Prostate gland (tissue), 2 donors: ENCODE measurements at regions not wholly inside any gene's neighbourhood (a gene's known extent, or its start where the extent isn't known, plus 50 kb on each side); places are given as distances from the start of the nearest gene placed in this dataset. TPM values are rescaled to one million over a fixed set of nuclear protein-coding genes. Genes with fewer than 3 reads are reported as not detected.

ENCODE experiments used
- DNase-seq: peaks from one replicate; pipeline ENCODE4 v3.0.0-alpha.2; 2019; ENCODE audit warnings: low spot score
- H3K27ac ChIP-seq, 2 donors: fragments of 200-600 bp; sonication (generic); 2 replicates each; pipeline ENCODE4 v1.5.1; 2017 to 2019
- H3K27me3 ChIP-seq: fragments of 200-600 bp; sonication (generic); replicated peaks from 2 replicates; pipeline ENCODE4 v1.5.1; 2019; ENCODE audit not compliant: insufficient read depth
- H3K36me3 ChIP-seq, 2 donors: fragments of 200-600 bp; sonication (generic); 1 replicate in 1 of 2; 2 replicates in 1 of 2; pipeline versions ENCODE4 v1.5.1 to v1.8.1; 2017 to 2019
- H3K4me1 ChIP-seq: fragments of 200-600 bp; sonication (generic); replicated peaks from 2 replicates; pipeline ENCODE4 v1.5.1; 2019
- H3K4me3 ChIP-seq, 2 donors: fragments of 200-600 bp; sonication (generic); 2 replicates each; pipeline ENCODE4 v1.5.1; 2017 to 2019
- H3K9me3 ChIP-seq: fragments of 200-600 bp; sonication (generic); 2 replicates; pipeline ENCODE4 v1.5.1; 2017
- CTCF ChIP-seq, 4 experiments: fragments of 200-600 bp in 2 of 4; fragments of 450-650 bp in 2 of 4; sonication (generic) in 2 of 4; IDR thresholded peaks; 1 replicate in 3 of 4; 2 replicates in 1 of 4; pipeline ENCODE4 v1.5.1; 2016 to 2019; ENCODE audit warnings: antibody characterized with exemption in 4 of 4, mild to moderate bottlenecking in 2 of 4, moderate library complexity in 2 of 4
- POLR2A ChIP-seq: fragments of 450-650 bp; IDR thresholded peaks from one replicate; pipeline ENCODE4 v1.6.1; 2016; ENCODE audit warnings: antibody characterized with exemption, mild to moderate bottlenecking
- POLR2AphosphoS5 ChIP-seq: sonication (generic); formaldehyde crosslinking; IDR thresholded peaks from one replicate; pipeline ENCODE4 v1.6.1; 2017; ENCODE audit warnings: antibody characterized with exemption
- WGBS: methylation state at CpG from one replicate; pipeline ENCODE4 v1.1.5; 2018; 5-methylcytosine and 5-hydroxymethylcytosine counted together
- intact Hi-C: fragments of 100-400 bp; cut with DNase I; formaldehyde crosslinking; loops from one replicate; pipeline ENCODE4 v1.14.2; 2022
- microRNA-seq: library from miRNA; unstranded; fragments of <30 nt; microRNA quantifications from one replicate; pipeline ENCODE4, GENCODE V29; 2016
- small RNA-seq, 2 donors: library from RNA; depleted of rRNA; stranded (forward); fragments of <200 nt; gene quantifications; one replicate each; pipeline ENCODE3, GENCODE V24; 2016

GRCh38 chr2:10252224-10252623 lies 50.5 kb upstream of the HPCAL1 start:
- no peak for TF ChIP-seq CTCF (IDR thresholded peaks at IDR 0.05)
- TF ChIP-seq POLR2AphosphoS5 = no peak
- TF ChIP-seq POLR2A = no peak
- intact Hi-C loops = no loop called here
- 93% methylated on average over 2 of the region's 2 CpGs for WGBS

GRCh38 chr2:10252661-10253060 lies 50.0 kb upstream of the HPCAL1 start:
- Histone ChIP-seq H3K4me3 (no peak overlapping the region), H3K4me1 (no peaks in the 10 kb centered on the region), H3K27me3 (no peaks in the 10 kb centered on the region), H3K36me3 (no peaks in the 10 kb centered on the region), H3K9me3 (no peaks in the 10 kb centered on the region), H3K27ac (no peak overlapping the region)
- intact Hi-C loops = no loop called here
- no peak for DNase-seq
- no peak for TF ChIP-seq POLR2A
- TF ChIP-seq POLR2AphosphoS5 = no peak
- no peak for TF ChIP-seq CTCF (IDR thresholded peaks at IDR 0.05)
- 82% methylated on average over 3 of the region's 3 CpGs for WGBS

More at GRCh38 chr2:10252224-10252623, 50.5 kb upstream of the HPCAL1 start:
- Histone ChIP-seq H3K36me3 (no peaks in the 10 kb centered on the region), H3K4me3 (no peak overlapping the region), H3K27me3 (no peaks in the 10 kb centered on the region), H3K27ac (no peak overlapping the region), H3K4me1 (no peaks in the 10 kb centered on the region), H3K9me3 (no peaks in the 10 kb centered on the region)
- no peak for DNase-seq

Small RNA genes lying in the stretch of these regions (microRNA-seq; reads per million reads assigned to microRNA genes)
- not detected for gene MIR4261

Small RNA genes lying in the stretch of these regions (small RNA-seq; reads per million reads assigned to genes)
- gene MIR4261 = 0 reads per million in 2 donors
